ENCODE measurements at regions not wholly inside any gene's neighbourhood (a gene's known extent, or its start where the extent isn't known, plus 50 kb on each side); places are given as distances from the start of the nearest gene placed in this dataset.
"Not testable (repeated sequence)": the region's sequence is repeated elsewhere in the genome, so short reads cannot be mapped to it uniquely, and the experiment has no call there.

DNA sequence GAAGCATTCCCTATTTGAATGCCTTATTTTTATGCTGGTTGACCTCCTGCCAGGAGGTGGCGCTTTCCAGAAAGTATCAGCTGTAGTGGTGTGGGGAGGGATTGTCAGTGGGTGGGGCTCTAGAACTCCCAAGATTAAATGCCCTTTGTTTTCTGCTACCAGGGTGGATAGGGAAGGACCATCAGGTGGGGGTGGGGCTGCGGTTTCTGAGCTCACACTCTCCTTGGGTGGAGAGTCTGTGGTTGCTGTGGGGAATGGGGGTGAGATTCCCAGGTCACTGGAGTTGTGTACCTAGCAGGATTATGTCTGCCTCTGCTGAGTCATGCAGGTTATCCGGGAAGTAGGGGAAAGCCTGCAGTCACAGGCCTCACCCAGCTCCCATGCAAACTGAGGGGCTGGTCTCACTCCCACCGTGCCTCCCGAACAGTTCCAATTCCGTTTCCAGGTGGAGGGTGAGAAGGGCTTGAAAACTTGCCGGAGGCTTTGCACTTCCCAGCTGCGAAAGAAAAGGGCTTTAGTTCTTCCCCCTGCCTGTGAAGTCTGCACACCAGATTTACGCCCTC, 68.3 kb downstream of the ALG10B start:
- ATAC-seq (no peak), DNase-seq (ENCODE audit: low spot score) (no peak)
- intact Hi-C loops (cut with DNase I), result no loop called here

- DNase-seq (ENCODE audit: low spot score) (no peak), ATAC-seq (no peak)
- intact Hi-C loops (cut with DNase I), result no loop called here
Measured at GRCh38 chr12:38385486-38385885, 68.9 kb downstream of the ALG10B start.

DNA sequence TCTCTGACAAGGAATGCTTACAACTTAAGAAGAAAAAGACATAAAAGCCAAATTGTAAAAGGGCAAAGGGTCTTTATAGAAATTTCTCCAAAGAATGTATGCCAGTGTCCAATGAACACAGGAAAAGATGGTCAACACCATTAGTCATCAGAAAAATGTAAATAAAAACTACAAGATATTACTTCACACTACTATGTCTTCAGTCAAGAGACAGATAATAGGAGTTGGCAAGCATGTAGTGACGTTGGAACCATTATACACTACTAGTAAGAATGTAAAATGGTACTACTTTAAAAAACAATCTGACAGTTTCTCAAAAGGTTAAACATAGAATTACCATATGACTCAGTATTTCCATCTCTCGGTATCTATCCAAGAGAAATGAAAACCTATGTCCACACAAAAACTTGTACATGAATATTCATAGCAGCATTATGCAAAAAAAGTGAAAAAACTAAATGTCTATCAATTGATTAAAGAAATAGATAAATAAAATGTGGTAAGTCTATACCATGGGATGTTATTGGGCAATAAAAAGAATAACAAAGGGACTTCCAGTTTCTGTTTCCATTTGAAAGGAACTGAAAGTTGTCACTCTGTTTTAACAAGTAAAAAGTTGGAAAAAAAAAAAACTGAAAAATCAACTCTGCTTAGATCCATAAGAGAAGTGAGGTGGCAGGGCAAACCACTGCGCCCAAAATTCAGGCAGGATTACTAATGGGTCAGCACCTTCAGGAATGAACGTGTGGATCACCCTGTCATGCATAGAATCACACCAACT, 69.8 kb downstream of the ALG10B start:
- intact Hi-C loops (cut with DNase I), result no loop called here
- DNase-seq (ENCODE audit: low spot score) (no peak), ATAC-seq (peak; percentile 20)

DNA sequence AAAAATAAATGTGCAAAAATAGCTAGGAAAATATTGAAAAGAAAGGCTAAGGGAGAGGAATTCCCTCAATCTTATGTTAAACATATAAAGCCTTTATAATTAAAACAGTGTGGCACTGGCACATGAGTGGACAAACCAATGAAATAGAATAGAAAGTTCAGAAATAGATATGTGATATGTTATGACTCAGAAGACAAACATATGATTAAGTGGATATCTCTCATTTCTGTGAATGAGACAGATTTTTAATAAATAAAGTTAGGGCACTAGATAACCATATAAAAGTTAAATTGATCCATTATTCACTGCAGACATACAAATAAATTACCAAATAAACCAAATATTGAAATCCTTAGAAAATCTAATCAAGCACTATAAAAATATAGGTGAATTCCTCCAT, 73.0 kb downstream of the ALG10B start:
- intact Hi-C loops (cut with DNase I), result no loop called here
- ATAC-seq (no peak), DNase-seq (ENCODE audit: low spot score) (no peak)

DNA sequence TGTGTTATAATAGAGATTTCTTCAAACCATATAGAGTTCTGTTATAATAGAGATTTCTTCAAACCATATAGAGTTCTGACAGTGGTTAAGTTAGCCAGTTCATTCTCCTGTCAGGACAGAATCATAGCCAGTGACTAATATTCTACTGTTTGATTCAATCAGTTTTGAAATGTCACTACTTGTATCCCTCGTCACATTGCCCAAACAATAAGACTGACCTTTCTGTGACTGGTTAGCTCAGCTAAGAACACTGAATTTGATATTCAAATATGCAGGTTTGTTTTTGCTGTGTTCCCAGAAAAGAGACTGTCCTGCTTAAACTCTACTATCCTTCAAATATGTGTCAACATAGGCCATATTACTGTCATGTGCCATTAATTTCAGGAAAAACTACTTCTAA, 74.4 kb downstream of the ALG10B start:
- intact Hi-C loops (cut with DNase I), result no loop called here
- DNase-seq (ENCODE audit: low spot score) (no peak), ATAC-seq (no peak)

- DNase-seq (ENCODE audit: low spot score) (no peak), ATAC-seq (no peak)
- intact Hi-C loops (cut with DNase I), result no loop called here
Measured at GRCh38 chr12:38392554-38393144, 76.1 kb downstream of the ALG10B start.

DNA sequence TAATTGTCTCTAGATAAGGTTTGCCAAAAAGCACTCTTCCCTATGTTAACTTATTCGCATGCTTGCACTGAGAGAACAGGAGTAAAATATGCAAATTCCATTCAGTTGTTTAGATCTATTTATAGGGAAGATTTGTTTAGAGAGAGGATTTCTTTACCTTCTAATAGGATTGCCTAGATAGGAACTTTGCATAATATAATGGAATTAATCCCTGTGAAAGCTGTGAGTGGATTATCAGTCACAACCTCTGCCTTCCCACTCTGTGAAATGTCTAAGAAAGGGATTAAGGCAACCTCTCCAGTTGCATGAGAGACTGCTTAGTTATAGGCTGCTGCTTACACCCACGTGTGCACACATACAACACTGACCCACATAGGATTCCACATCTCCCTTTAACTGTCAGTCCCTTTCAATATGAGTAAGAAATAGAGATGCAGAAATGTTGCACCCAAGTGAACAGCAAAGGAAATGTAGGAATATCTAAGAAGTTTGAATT, 83.2 kb downstream of the ALG10B start:
- DNase-seq (ENCODE audit: low spot score) (no peak), ATAC-seq (no peak)
- intact Hi-C loops (cut with DNase I), result no loop called here

DNA sequence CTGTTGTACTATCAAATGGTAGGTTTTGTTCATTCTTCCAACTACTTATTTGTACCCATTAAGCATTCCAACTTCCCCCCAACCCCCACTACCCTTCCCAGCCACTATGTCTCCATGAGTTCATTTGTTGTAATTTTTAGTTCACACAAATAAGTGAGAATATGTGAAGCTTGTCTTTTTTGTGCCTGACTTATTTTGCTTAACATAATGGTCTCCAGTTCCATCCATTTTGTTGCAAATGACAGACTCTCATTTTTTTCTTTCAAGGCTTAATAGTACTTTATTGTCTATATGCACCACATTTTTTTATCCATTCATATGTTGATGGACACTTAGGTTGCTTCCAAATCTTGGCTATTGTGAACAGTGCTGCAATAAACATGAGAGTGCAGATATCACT, 86.2 kb downstream of the ALG10B start:
- intact Hi-C loops (cut with DNase I), result no loop called here
- ATAC-seq, result no peak
- DNase-seq (ENCODE audit: low spot score), result no peak

DNA sequence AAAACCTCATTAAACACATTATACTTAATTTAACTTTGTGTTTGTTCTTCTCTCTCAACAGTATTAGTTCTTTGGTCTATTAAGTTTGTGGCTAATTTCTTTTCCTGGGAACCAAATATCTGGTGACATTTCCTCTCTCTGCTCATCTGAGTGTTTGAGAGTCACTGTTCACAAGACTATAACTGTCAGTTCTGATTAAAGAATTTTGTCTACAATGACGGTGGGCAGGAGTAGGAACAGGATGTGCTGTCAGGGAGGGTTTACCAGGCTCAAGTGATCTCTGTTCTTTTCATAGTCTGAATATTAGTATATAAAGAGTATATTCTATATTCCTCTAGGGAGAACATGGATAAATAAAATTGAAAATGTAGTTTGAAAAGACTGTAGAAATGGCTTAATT, 92.9 kb downstream of the ALG10B start:
- intact Hi-C loops (cut with DNase I), result no loop called here
- no peak for ATAC-seq
- no peak for DNase-seq (ENCODE audit: low spot score)

- ATAC-seq (no peak), DNase-seq (ENCODE audit: low spot score) (no peak)
- intact Hi-C loops (cut with DNase I), result no loop called here
Measured at GRCh38 chr12:38411426-38411825, 94.9 kb downstream of the ALG10B start.

DNA sequence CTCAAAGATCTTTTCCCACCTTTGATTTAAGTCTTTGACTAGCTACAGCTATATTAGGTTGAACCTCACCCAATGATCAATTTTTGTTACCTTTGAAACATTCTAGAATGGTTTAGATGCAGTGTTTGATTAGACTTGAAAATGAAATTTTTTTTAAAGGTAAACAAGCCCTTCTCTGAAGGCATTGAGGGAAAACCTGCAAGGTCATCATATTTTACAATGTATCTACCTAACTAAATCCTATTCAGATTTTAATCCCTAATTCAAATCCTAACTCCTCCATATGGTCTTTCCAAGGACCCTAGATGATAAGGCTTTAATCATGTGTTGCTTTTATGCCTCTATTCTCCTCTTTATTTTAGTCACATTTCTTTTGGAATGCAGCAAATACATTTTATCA, 95.4 kb downstream of the ALG10B start:
- intact Hi-C loops (cut with DNase I), result no loop called here
- no peak for ATAC-seq
- no peak for DNase-seq (ENCODE audit: low spot score)

- intact Hi-C loops (cut with DNase I), result no loop called here
- DNase-seq (ENCODE audit: low spot score) (no peak), ATAC-seq (no peak)
Measured at GRCh38 chr12:38417101-38417500, 100.5 kb downstream of the ALG10B start.

DNA sequence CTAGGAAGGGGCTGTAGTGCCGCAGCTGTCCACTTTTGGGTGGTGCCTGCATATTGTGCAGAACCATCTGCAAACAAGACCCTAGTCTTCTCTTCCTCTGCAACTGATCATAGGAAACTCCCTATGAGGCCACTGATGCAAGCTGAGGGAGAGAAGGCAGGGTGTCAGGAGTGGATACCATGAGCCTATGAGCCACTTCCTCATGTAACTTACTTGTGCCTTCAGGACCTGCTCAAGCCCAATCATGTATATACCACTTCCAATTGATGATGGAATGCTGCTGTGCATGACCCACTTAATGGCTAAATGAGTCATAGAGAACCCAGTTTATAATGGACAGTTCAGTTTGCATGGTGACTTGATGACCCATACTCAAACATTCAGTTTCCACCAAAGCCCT, 107.9 kb downstream of the ALG10B start:
- DNase-seq (ENCODE audit: low spot score), result no peak
- no peak for ATAC-seq
- intact Hi-C loops (cut with DNase I), result no loop called here

- intact Hi-C loops (cut with DNase I), result no loop called here
- ATAC-seq (no peak), DNase-seq (ENCODE audit: low spot score) (no peak)
Measured at GRCh38 chr12:38427442-38427841, 110.9 kb downstream of the ALG10B start.

GRCh38 chr12:38431921-38432320, 115.3 kb downstream of the ALG10B start:
- ATAC-seq, result no peak
- DNase-seq (ENCODE audit: low spot score), result no peak
- intact Hi-C loops (cut with DNase I), result no loop called here

- ATAC-seq; DNase-seq (ENCODE audit: low spot score); intact Hi-C loops (cut with DNase I): not testable (repeated sequence)
Measured at GRCh38 chr12:38441871-38442281, 125.3 kb downstream of the ALG10B start.

DNA sequence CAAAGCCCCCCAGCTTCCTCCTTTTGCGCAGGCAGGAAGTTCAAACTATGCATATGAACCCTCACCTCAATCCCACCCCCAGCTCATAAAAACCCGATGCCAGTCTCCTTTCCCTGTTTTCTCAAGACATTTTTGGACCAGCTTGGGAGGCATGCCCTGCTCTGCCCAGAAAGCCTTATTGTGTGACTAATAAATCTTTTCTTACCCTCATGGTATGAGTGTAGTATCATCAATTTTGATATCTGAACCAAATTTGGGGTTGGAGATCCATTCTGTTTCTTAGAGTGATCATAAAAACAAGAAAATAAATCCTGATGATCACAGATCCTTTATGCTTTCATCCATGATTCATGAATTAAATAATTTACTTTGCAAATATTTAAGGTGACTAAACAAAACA, 128.5 kb downstream of the ALG10B start:
- DNase-seq (ENCODE audit: low spot score) (no peak), ATAC-seq (no peak)
- intact Hi-C loops (cut with DNase I), result no loop called here

DNA sequence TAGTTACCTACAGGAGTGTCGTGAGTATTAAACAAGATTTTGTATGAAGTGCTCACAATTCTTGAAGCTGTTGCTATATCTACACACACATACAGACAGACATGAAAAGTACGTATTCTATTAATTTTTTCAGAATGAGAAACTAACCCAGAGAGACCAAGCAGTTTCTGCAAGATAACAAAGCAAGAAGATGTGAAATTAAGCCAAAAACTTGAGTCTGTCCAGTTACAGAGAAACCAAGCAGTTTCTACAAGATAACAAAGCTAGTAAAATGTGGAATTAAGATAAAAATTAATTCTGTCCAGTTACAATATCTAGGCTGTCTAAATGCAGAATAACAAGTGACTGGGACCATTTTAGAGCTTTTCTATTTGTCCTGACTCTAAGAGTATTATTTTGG, 132.4 kb downstream of the ALG10B start:
- intact Hi-C loops (cut with DNase I), result no loop called here
- DNase-seq (ENCODE audit: low spot score) (no peak), ATAC-seq (no peak)

DNA sequence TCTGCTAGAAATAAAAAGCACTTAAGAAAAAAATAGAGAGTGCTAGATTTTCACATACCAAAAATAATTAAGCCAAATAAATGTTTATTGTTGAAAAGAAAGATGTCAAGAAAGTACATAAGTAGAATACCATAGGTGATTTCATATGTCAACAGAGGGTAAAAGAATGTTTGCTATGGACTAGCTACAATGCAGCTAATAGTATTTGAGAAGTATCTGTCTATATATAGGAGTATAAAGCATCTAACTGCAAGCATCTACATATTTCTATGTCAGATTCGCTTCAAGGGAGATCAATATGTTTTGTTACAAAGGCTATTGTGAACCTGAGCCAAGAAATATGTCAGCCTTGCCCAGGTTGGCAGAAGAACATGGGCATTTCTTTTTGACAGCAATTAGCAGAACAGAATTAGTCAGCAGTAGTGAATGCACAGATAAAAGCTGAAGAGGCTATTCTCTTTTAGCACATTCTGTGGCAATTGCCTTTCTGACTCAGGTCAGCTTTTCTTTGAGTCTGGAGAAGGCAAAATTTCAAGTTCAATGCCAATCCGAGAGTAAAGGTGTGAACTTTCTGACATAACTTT, 140.1 kb downstream of the ALG10B start:
- ATAC-seq, result no peak
- intact Hi-C loops (cut with DNase I), result no loop called here
- no peak for DNase-seq (ENCODE audit: low spot score)

DNA sequence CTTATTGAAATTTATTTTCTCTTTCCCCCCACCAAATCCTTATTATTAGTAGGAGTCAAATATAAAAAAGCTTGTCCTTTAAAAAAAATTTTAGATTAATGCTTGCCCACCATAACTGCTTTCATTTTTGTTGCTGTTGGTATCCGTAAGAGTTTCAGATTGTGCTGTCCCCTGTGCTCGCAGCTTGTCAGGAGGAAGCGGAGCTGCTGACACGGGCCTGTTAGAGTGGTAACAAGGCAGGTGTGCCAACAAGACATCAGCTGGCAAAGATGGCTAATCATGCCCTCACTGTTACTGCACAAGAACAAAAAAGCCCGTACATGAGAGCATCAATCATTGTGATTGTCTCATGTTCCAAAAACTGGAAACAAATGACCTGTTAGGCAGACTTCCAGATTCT, 148.4 kb downstream of the ALG10B start:
- no peak for DNase-seq (ENCODE audit: low spot score)
- intact Hi-C loops (cut with DNase I), result no loop called here
- ATAC-seq, result no peak

Data from sciatic nerve (tissue), 2 donors.